Astrocyte (in vitro differentiated cells and primary cell): ENCODE measurements at regions not wholly inside any gene's neighbourhood (a gene's known extent, or its start where the extent isn't known, plus 50 kb on each side); places are given as distances from the start of the nearest gene placed in this dataset.

Source experiments
- DNase-seq: peaks from one replicate; pipeline ENCODE4 v3.0.0-alpha.2; 2010; ENCODE audit warnings: low read depth
- FAIRE-seq: peaks from 2 replicates; lab custom pipeline; 2011; peaks lifted over from hg19 to GRCh38; lab: Jason Lieb, UNC
- H2AFZ ChIP-seq: 2 replicates; pipeline ENCODE4 v1.6.0; 2012; ENCODE audit warnings: low read depth, low read length, inconsistent platforms
- H3K27ac ChIP-seq: 2 replicates; pipeline ENCODE4 v1.5.1; 2011; ENCODE audit warnings: low read depth, low read length, inconsistent platforms
- H3K27me3 ChIP-seq: 2 replicates; pipeline ENCODE4 v1.6.0; 2011; ENCODE audit warnings: low read length, inconsistent platforms; ENCODE audit not compliant: insufficient read depth
- H3K36me3 ChIP-seq: 2 replicates; pipeline ENCODE4 v1.5.1; 2011; ENCODE audit warnings: low read length, inconsistent platforms; ENCODE audit not compliant: insufficient read depth
- H3K4me1 ChIP-seq: 2 replicates; pipeline ENCODE4 v1.5.1; 2011; ENCODE audit warnings: low read length, inconsistent platforms; ENCODE audit not compliant: insufficient read depth
- H3K4me2 ChIP-seq: 2 replicates; pipeline ENCODE4 v1.6.0; 2012; ENCODE audit warnings: low read length, inconsistent platforms
- H3K4me3 ChIP-seq: 2 replicates; pipeline ENCODE4 v1.5.1; 2011; ENCODE audit warnings: low read depth, mild to moderate bottlenecking, low read length, inconsistent platforms; ENCODE audit not compliant: insufficient read depth
- H3K79me2 ChIP-seq: 2 replicates; pipeline ENCODE4 v1.6.0; 2012; ENCODE audit warnings: mild to moderate bottlenecking, low read length, inconsistent platforms; ENCODE audit not compliant: insufficient read depth
- H3K9ac ChIP-seq: 2 replicates; pipeline ENCODE4 v1.6.0; 2012; ENCODE audit warnings: mild to moderate bottlenecking, low read length, inconsistent platforms
- H3K9me3 ChIP-seq: 2 replicates; pipeline ENCODE4 v1.5.1; 2012; ENCODE audit warnings: low read depth, mild to moderate bottlenecking, low read length, inconsistent platforms; ENCODE audit not compliant: insufficient read depth
- H4K20me1 ChIP-seq: 2 replicates; pipeline ENCODE4 v1.6.0; 2012; ENCODE audit warnings: low read length, inconsistent platforms; ENCODE audit not compliant: insufficient read depth
- H3K27ac Mint-ChIP-seq: one replicate; pipeline ENCODE4 v1.8.0; 2021; ENCODE audit warnings: mild to moderate bottlenecking, mixed read lengths; ENCODE audit not compliant: unreplicated experiment
- H3K27me3 Mint-ChIP-seq: one replicate; pipeline ENCODE4 v1.8.0; 2021; ENCODE audit warnings: low read depth, mixed read lengths; ENCODE audit not compliant: unreplicated experiment
- H3K36me3 Mint-ChIP-seq: one replicate; pipeline ENCODE4 v1.8.0; 2021; ENCODE audit warnings: low read depth, mixed read lengths; ENCODE audit not compliant: unreplicated experiment
- H3K4me1 Mint-ChIP-seq: one replicate; pipeline ENCODE4 v1.8.0; 2021; ENCODE audit warnings: low read depth, mixed read lengths; ENCODE audit not compliant: unreplicated experiment
- H3K4me3 Mint-ChIP-seq: one replicate; pipeline ENCODE4 v1.8.0; 2021; ENCODE audit warnings: mild to moderate bottlenecking, moderate library complexity, mixed read lengths; ENCODE audit not compliant: unreplicated experiment
- H3K9me3 Mint-ChIP-seq: one replicate; pipeline ENCODE4 v1.8.0; 2021; ENCODE audit warnings: mild to moderate bottlenecking, mixed read lengths; ENCODE audit not compliant: unreplicated experiment
- EZH2 ChIP-seq: IDR thresholded peaks from 2 replicates; pipeline ENCODE4 v1.6.1; 2012; ENCODE audit warnings: mild to moderate bottlenecking, low read length, inconsistent platforms; ENCODE audit not compliant: insufficient read depth
- TF ChIP-seq, protein P1 (sequence below): IDR thresholded peaks from 2 replicates; pipeline ENCODE4 v1.5.1; 2011; ENCODE audit warnings: low read depth, mild to moderate bottlenecking, inconsistent platforms, low read length, moderate library complexity; ENCODE audit not compliant: insufficient read depth

DNA sequence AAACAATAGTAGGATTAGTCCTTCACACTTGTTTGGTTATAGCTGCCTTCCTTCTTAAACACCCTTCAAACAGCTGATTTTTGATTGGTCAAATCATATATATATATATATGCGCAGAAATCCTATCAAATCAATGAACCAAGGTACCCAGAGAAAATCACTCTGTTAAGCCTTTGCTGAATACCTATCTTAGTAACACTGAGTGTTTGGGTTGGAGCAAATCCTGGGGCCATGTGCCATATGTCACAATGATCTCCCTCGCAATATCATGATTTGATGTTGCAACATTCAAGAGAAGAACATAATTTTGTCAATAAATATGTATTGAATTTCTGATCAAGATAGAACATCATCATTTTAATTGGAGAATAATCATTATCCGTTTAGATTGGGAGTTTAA lies 795.6 kb downstream of the REEP3 start:
- Mint-ChIP-seq H3K4me3 (no peak overlapping the region), H3K27ac (no peak overlapping the region), H3K4me1 (peaks cover 5% of the 10 kb centered on the region), H3K27me3 (no peaks in the 10 kb centered on the region), H3K36me3 (no peaks in the 10 kb centered on the region), H3K9me3 (no peaks in the 10 kb centered on the region)
- no peak overlapping the region for H2AFZ ChIP-seq
- no peak overlapping the region for H3K27ac ChIP-seq
- no peaks in the 10 kb centered on the region for H3K9me3 ChIP-seq
- no peak for DNase-seq
- H3K36me3 ChIP-seq, result no peaks in the 10 kb centered on the region
- no peaks in the 10 kb centered on the region for H4K20me1 ChIP-seq
- no peak overlapping the region for H3K9ac ChIP-seq
- no peak for FAIRE-seq
- no peaks in the 10 kb centered on the region for H3K27me3 ChIP-seq
- no peak overlapping the region for H3K4me2 ChIP-seq
- TF ChIP-seq, protein P1, sequence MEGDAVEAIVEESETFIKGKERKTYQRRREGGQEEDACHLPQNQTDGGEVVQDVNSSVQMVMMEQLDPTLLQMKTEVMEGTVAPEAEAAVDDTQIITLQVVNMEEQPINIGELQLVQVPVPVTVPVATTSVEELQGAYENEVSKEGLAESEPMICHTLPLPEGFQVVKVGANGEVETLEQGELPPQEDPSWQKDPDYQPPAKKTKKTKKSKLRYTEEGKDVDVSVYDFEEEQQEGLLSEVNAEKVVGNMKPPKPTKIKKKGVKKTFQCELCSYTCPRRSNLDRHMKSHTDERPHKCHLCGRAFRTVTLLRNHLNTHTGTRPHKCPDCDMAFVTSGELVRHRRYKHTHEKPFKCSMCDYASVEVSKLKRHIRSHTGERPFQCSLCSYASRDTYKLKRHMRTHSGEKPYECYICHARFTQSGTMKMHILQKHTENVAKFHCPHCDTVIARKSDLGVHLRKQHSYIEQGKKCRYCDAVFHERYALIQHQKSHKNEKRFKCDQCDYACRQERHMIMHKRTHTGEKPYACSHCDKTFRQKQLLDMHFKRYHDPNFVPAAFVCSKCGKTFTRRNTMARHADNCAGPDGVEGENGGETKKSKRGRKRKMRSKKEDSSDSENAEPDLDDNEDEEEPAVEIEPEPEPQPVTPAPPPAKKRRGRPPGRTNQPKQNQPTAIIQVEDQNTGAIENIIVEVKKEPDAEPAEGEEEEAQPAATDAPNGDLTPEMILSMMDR, result no peak
- H3K4me1 ChIP-seq, result no peaks in the 10 kb centered on the region
- H3K4me3 ChIP-seq, result no peak overlapping the region
- no peaks in the 10 kb centered on the region for H3K79me2 ChIP-seq

DNA sequence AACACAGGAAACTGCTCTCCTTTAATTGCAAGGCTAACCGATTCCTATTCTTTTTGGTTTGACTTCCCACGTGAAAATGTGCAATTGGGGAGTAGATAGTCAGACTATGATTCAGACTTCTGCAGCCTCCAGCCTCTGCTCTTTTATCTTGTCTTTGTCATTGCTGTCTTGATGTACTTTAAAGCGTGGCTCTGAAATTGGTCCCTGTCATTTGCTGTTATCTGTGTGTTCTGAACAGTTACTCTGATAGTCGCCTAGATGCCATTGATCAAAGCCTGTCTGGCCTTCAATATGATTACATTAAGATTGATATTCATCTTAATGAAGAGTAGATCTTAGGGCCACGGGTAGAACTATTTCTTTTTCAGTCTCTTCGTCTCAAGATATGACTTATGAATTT lies 799.2 kb downstream of the REEP3 start:
- H3K27ac ChIP-seq, result no peak overlapping the region
- no peaks in the 10 kb centered on the region for H3K36me3 ChIP-seq
- no peak overlapping the region for H2AFZ ChIP-seq
- FAIRE-seq (no peak), DNase-seq (no peak)
- H3K4me1 ChIP-seq, result no peaks in the 10 kb centered on the region
- H3K27me3 Mint-ChIP-seq, result no peaks in the 10 kb centered on the region
- no peak for TF ChIP-seq EZH2
- TF ChIP-seq, protein P1, result no peak
- peaks cover 5% of the 10 kb centered on the region for H3K4me1 Mint-ChIP-seq
- H3K27ac Mint-ChIP-seq, result no peak overlapping the region
- no peak overlapping the region for H3K9ac ChIP-seq
- no peaks in the 10 kb centered on the region for H3K36me3 Mint-ChIP-seq
- no peaks in the 10 kb centered on the region for H3K9me3 Mint-ChIP-seq
- no peak overlapping the region for H3K4me3 Mint-ChIP-seq
- no peaks in the 10 kb centered on the region for H3K79me2 ChIP-seq
- H3K27me3 ChIP-seq, result no peaks in the 10 kb centered on the region
- no peak overlapping the region for H3K4me2 ChIP-seq
- no peak overlapping the region for H3K4me3 ChIP-seq
- H3K9me3 ChIP-seq, result no peaks in the 10 kb centered on the region
- no peaks in the 10 kb centered on the region for H4K20me1 ChIP-seq

DNA sequence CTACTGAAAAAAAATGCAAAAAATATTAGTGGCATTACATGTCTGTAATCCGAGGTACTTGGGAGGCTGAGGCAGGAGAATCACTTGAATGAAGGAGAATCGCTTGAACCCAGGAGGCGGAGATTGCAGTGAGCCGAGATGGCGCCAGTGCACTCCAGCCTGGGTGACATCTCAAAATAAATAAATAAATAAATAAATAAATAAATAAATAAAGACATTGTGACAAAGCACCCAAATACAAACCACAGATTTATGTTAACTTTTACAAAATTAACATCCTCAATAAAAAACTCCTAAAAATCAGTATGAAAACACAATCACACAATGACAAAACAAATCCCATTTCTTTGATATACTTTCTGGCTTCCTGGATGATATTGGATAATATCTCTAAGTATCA lies 808.3 kb downstream of the REEP3 start:
- DNase-seq (no peak), FAIRE-seq (no peak)
- Mint-ChIP-seq H3K9me3 (no peaks in the 10 kb centered on the region), H3K27me3 (no peaks in the 10 kb centered on the region), H3K27ac (no peak overlapping the region), H3K4me3 (no peak overlapping the region), H3K36me3 (no peaks in the 10 kb centered on the region), H3K4me1 (peaks cover 2% of the 10 kb centered on the region)
- Histone ChIP-seq H3K9ac (no peak overlapping the region), H2AFZ (no peak overlapping the region), H4K20me1 (no peaks in the 10 kb centered on the region), H3K4me1 (no peaks in the 10 kb centered on the region), H3K9me3 (no peaks in the 10 kb centered on the region), H3K4me3 (no peak overlapping the region), H3K4me2 (no peak overlapping the region), H3K79me2 (no peaks in the 10 kb centered on the region), H3K36me3 (no peaks in the 10 kb centered on the region), H3K27ac (no peak overlapping the region), H3K27me3 (no peaks in the 10 kb centered on the region)
- TF ChIP-seq, protein P1, result no peak
- TF ChIP-seq EZH2, result no peak
